ENCODE measurements at regions not wholly inside any gene's neighbourhood (a gene's known extent, or its start where the extent isn't known, plus 50 kb on each side); places are given as distances from the start of the nearest gene placed in this dataset.

DNA sequence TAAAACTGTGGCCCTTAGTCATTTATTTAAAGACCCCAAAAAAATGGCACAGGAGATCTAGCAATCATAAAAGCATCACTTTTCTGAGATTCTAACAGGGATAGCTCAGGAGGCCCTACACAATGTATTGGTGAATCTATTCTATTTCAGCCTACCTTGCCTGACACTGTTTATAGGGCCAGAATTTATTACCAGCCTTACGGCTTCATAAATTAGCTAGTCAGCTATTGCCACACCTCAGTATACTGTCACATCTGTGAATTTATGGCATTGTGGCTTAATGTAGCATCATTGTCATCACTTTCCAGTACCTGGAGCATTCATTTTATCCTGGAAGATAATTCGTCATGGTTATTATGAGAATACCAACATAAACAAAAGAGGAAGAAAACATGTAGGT is 121.2 kb upstream of the ERG start:
- TF ChIP-seq POLR2A (IDR thresholded peaks at IDR 0.05; ENCODE audit: low read depth, low read length) = no peak
- TF ChIP-seq POLR2AphosphoS5 (IDR thresholded peaks at IDR 0.05; ENCODE audit: insufficient read depth, low read depth, low read length) = no peak
- no peak for TF ChIP-seq GATA2 (IDR thresholded peaks at IDR 0.05; ENCODE audit: insufficient read depth, insufficient read length, low read depth, low read length)
- no peak for TF ChIP-seq MYC (IDR thresholded peaks at IDR 0.05; ENCODE audit: low read depth, low read length)
- intact Hi-C loops (cut with micrococcal nuclease) (no loop called here), dilution Hi-C loops (cut with MboI; ENCODE audit: extremely low pct_ligation_motif_present, low sequenced_read_pairs) (no loop called here)
- FAIRE-seq (no peak), DNase-seq (ENCODE audit: low read depth, low spot score) (no peak)
- no peak overlapping the region for H2AFZ ChIP-seq (ENCODE audit: low read depth, low read length)
- H3K27me3 ChIP-seq (ENCODE audit: control insufficient read depth in 2 of 2, insufficient read depth in 2 of 2, low read length in 2 of 2) = peaks cover 0 to 6% of the 10 kb centered on the region in 2 experiments
- no peaks in the 10 kb centered on the region for H3K9me3 ChIP-seq (replicated peaks; ENCODE audit: control insufficient read depth, insufficient read depth, low read length)
- no peak overlapping the region for H3K27ac ChIP-seq (ENCODE audit: insufficient read depth, low read depth, low read length)
- H3K4me2 ChIP-seq (ENCODE audit: insufficient read depth, low read length) = no peak overlapping the region
- H3K4me1 ChIP-seq (ENCODE audit: control insufficient read depth, extremely low read depth, insufficient read depth, low read length) = no peaks in the 10 kb centered on the region
- H3K9ac ChIP-seq (replicated peaks; ENCODE audit: extremely low read depth, insufficient read depth, low read length) = no peak overlapping the region
- no TSS peak for BruUV-seq (replicated peaks)
- H4K20me1 ChIP-seq (replicated peaks; ENCODE audit: control insufficient read depth, extremely low read depth, insufficient read depth, low read length) = no peaks in the 10 kb centered on the region
- H3K9me1 ChIP-seq (replicated peaks; ENCODE audit: control insufficient read depth, extremely low read depth, insufficient read depth, low read length) = no peaks in the 10 kb centered on the region
- H3K4me3 ChIP-seq (replicated peaks in 1 of 3; ENCODE audit: insufficient read depth in 1 of 3, low read depth in 1 of 3, low read length in 3 of 3) = no peak overlapping the region
- no peaks in the 10 kb centered on the region for H3K36me3 ChIP-seq (ENCODE audit: control insufficient read depth in 2 of 2, extremely low read depth in 1 of 2, insufficient read depth in 2 of 2, low read length in 2 of 2)
- POLR2A ChIA-PET = no interaction called here
- no peaks in the 10 kb centered on the region for H3K79me2 ChIP-seq (ENCODE audit: control insufficient read depth, insufficient read depth, low read length)
- CTCF ChIA-PET = no interaction called here

DNA sequence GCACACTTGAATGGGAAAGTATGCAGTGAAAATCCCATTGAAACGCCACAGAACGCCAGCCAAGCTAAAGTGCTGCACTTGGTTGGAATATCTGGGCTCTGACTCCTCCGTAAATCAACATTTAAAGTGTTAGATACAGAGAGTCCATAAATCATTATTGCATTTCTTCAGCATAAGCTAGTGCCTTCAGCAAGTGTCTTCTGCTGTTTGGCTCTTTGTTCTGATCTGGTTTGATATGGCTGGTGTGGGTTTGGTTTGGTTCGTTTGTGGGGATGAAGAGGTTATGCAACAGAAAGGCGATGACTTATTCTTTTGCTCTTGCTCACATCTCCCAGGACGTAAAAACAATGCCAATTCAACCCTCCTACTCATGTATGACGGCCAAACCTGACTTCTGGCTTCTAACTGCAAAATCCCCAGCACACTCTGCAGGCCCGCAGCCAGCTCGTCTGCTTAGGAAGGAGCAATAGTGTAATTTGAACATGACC is 121.8 kb upstream of the ERG start:
- no peak overlapping the region for H3K4me2 ChIP-seq (ENCODE audit: insufficient read depth, low read length)
- BruUV-seq (replicated peaks) = no TSS peak
- peaks cover 0 to 4% of the 10 kb centered on the region in 2 experiments for H3K27me3 ChIP-seq (ENCODE audit: control insufficient read depth in 2 of 2, insufficient read depth in 2 of 2, low read length in 2 of 2)
- H3K9me3 ChIP-seq (replicated peaks; ENCODE audit: control insufficient read depth, insufficient read depth, low read length) = no peaks in the 10 kb centered on the region
- intact Hi-C loops (cut with micrococcal nuclease) = no loop called here
- no peak for FAIRE-seq
- no peak overlapping the region for H2AFZ ChIP-seq (ENCODE audit: low read depth, low read length)
- no peak overlapping the region for H3K4me3 ChIP-seq (replicated peaks in 1 of 3; ENCODE audit: insufficient read depth in 1 of 3, low read depth in 1 of 3, low read length in 3 of 3)
- H3K27ac ChIP-seq (ENCODE audit: insufficient read depth, low read depth, low read length) = no peak overlapping the region
- H4K20me1 ChIP-seq (replicated peaks; ENCODE audit: control insufficient read depth, extremely low read depth, insufficient read depth, low read length) = no peaks in the 10 kb centered on the region
- no peaks in the 10 kb centered on the region for H3K9me1 ChIP-seq (replicated peaks; ENCODE audit: control insufficient read depth, extremely low read depth, insufficient read depth, low read length)
- no peak for DNase-seq (ENCODE audit: low read depth, low spot score)
- H3K79me2 ChIP-seq (ENCODE audit: control insufficient read depth, insufficient read depth, low read length) = no peaks in the 10 kb centered on the region
- ChIA-PET POLR2A (no interaction called here), CTCF (no interaction called here)
- no peak overlapping the region for H3K9ac ChIP-seq (replicated peaks; ENCODE audit: extremely low read depth, insufficient read depth, low read length)
- dilution Hi-C loops (cut with MboI; ENCODE audit: extremely low pct_ligation_motif_present, low sequenced_read_pairs) = no loop called here
- no peaks in the 10 kb centered on the region for H3K4me1 ChIP-seq (ENCODE audit: control insufficient read depth, extremely low read depth, insufficient read depth, low read length)
- TF ChIP-seq MYC (IDR thresholded peaks at IDR 0.05; ENCODE audit: low read depth, low read length) (no peak), GATA2 (IDR thresholded peaks at IDR 0.05; ENCODE audit: insufficient read depth, insufficient read length, low read depth, low read length) (no peak), POLR2AphosphoS5 (IDR thresholded peaks at IDR 0.05; ENCODE audit: insufficient read depth, low read depth, low read length) (no peak), EZH2 (IDR thresholded peaks at IDR 0.05; ENCODE audit: borderline replicate concordance, low read depth, low read length, severe bottlenecking) (no peak), JUN (IDR thresholded peaks at IDR 0.05; ENCODE audit: borderline replicate concordance, insufficient read depth, insufficient read length, low read depth) (no peak), FOS (IDR thresholded peaks at IDR 0.05; ENCODE audit: borderline replicate concordance, insufficient read depth, low read length) (no peak), POLR2A (IDR thresholded peaks at IDR 0.05; ENCODE audit: low read depth, low read length) (no peak)
- TF ChIP-seq, protein P1, sequence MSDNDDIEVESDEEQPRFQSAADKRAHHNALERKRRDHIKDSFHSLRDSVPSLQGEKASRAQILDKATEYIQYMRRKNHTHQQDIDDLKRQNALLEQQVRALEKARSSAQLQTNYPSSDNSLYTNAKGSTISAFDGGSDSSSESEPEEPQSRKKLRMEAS (IDR thresholded peaks at IDR 0.05; ENCODE audit: insufficient read depth, insufficient read length) = no peak
- H3K36me3 ChIP-seq (ENCODE audit: control insufficient read depth in 2 of 2, extremely low read depth in 1 of 2, insufficient read depth in 2 of 2, low read length in 2 of 2) = no peaks in the 10 kb centered on the region

Measured in endothelial cell of umbilical vein (primary cell).